Activated T-helper 1 cell treated with anti-CD3 and anti-CD28 coated beads, Interleukin-12 subunit alpha, Interleukin-12 subunit beta, Interleukin-2, Interleukin-4 antibody, amounts not matched to agents 30 ng/mL and 10 ng/mL and 1 ng/mL, durations not matched to agents 14 hours and 24 hours and 36 hours (primary cell): ENCODE measurements at regions not wholly inside any gene's neighbourhood (a gene's known extent, or its start where the extent isn't known, plus 50 kb on each side); places are given as distances from the start of the nearest gene placed in this dataset.

Experiments used
- DNase-seq: peaks from one replicate; pipeline ENCODE4 v3.0.0; 2021; ENCODE audit warnings: low spot score
- H3K27ac Mint-ChIP-seq: one replicate; pipeline ENCODE4 v1.8.0; 2021; ENCODE audit warnings: mild to moderate bottlenecking, mixed read lengths
- H3K27me3 Mint-ChIP-seq: one replicate; pipeline ENCODE4 v1.8.0; 2022; ENCODE audit warnings: mild to moderate bottlenecking, moderate library complexity, mixed read lengths; ENCODE audit not compliant: insufficient read depth
- H3K36me3 Mint-ChIP-seq: one replicate; pipeline ENCODE4 v1.8.0; 2021; ENCODE audit warnings: low read depth, mixed read lengths
- H3K4me1 Mint-ChIP-seq: one replicate; pipeline ENCODE4 v1.8.0; 2021; ENCODE audit warnings: low read depth, mixed read lengths
- H3K4me3 Mint-ChIP-seq: one replicate; pipeline ENCODE4 v1.8.0; 2021; ENCODE audit warnings: mild to moderate bottlenecking, moderate library complexity, mixed read lengths
- H3K9me3 Mint-ChIP-seq: one replicate; pipeline ENCODE4 v1.8.0; 2021; ENCODE audit warnings: mixed read lengths
- intact Hi-C: fragments of 100-400 bp; cut with micrococcal nuclease; formaldehyde crosslinking; loops from one replicate; pipeline ENCODE4 v1.15.1; 2024

GRCh38 chr12:61860451-61860850 lies 399.8 kb upstream of the USP15 start:
- H3K27ac Mint-ChIP-seq: no peak overlapping the region
- no peaks in the 10 kb centered on the region for H3K9me3 Mint-ChIP-seq
- H3K27me3 Mint-ChIP-seq: peaks cover 4% of the 10 kb centered on the region
- no peak overlapping the region for H3K4me3 Mint-ChIP-seq
- intact Hi-C loops: no loop called here
- no peak for DNase-seq
- no peaks in the 10 kb centered on the region for H3K36me3 Mint-ChIP-seq
- H3K4me1 Mint-ChIP-seq: no peaks in the 10 kb centered on the region

GRCh38 chr12:61862986-61863385 lies 397.2 kb upstream of the USP15 start:
- H3K4me1 Mint-ChIP-seq: no peaks in the 10 kb centered on the region
- intact Hi-C loops: no loop called here

DNA sequence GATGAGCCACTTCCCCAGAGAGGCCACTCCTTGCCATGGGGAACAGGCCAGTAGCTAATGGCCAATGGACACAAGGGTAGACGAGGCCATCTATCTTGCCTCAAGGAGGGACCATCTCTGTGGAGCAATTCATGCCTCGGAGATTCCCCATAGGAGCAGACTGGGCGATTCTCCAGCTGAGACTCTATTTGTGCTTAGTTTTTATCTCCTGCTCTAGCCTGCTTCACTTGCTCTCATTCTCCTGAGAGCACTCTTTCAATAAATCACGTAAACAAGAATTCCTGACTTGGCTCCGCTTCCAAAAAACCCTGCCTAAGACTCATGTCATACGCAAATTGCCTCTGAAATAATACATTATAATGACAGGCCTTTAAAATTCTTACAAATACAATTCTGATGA lies 396.4 kb upstream of the USP15 start:
- Mint-ChIP-seq H3K4me1 (no peaks in the 10 kb centered on the region), H3K36me3 (no peaks in the 10 kb centered on the region), H3K9me3 (no peaks in the 10 kb centered on the region), H3K4me3 (no peak overlapping the region), H3K27me3 (peaks cover 4% of the 10 kb centered on the region), H3K27ac (no peak overlapping the region)
- no peak for DNase-seq
- intact Hi-C loops: no loop called here

More at GRCh38 chr12:61862986-61863385, 397.2 kb upstream of the USP15 start:
- no peak for DNase-seq
- Mint-ChIP-seq H3K4me3 (no peak overlapping the region), H3K36me3 (no peaks in the 10 kb centered on the region), H3K9me3 (no peaks in the 10 kb centered on the region), H3K27ac (no peak overlapping the region), H3K27me3 (peaks cover 4% of the 10 kb centered on the region)

DNA sequence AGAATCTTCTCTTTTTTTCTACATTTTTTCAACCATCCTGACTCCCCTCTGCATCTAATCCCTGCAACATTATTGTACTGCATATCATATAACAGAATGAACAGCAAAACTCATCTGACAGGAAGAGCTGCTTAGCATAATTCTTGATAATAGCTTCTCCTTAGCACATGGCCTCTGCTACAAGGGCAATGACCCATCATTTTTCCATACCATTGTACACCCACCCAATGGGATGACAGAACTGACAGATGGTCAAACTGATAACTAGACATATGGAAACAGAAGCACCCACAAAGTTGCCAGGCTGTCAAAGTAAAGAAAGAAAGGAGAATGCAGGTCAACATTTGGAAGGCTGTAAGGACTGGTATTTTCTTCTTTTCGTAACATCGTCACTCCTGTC lies 390.4 kb upstream of the USP15 start:
- H3K27ac Mint-ChIP-seq: no peak overlapping the region
- no peak overlapping the region for H3K4me3 Mint-ChIP-seq
- peaks cover 3% of the 10 kb centered on the region for H3K9me3 Mint-ChIP-seq
- DNase-seq: no peak
- intact Hi-C loops: no loop called here
- peaks cover 2% of the 10 kb centered on the region for H3K27me3 Mint-ChIP-seq
- no peaks in the 10 kb centered on the region for H3K36me3 Mint-ChIP-seq
- H3K4me1 Mint-ChIP-seq: no peaks in the 10 kb centered on the region

DNA sequence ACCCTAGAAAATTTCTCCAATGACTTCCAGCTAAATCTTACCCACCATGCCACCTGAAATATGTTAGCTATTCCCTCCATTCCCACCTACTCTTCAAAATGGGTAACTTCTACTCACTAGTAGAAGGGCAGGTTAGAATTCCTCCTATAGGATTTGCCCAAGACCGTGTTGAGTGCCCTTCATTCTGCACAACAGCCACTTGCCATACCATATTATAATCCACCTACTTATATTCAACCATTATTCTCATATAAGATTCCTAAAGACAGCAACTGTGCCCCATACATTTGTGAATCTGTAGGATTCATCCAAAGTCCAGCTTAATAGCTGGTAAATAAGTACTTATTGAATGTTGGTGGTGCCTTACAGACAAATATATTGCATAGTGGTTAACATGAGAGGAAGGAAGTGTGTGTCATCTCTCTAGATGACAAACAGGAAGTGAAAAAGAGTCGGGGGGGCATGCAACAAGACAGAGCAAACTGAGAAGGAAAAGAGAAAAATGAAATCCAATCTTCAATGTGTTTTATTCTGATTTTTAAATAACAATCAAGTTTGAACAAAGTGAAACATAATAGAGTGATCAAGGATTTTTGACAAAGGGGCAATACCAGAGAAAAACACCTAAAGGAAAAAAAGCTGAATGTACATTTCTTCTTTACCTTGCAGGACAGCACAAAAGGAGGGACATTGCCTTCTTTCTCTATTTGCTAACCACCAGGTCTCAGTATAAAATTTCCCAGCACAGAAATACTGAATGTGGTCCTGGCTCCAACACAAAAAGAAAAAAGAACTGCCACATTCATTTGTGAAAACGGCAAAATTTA lies 389.3 kb upstream of the USP15 start:
- intact Hi-C loops: no loop called here
- no peaks in the 10 kb centered on the region for H3K4me1 Mint-ChIP-seq
- peaks cover 3% of the 10 kb centered on the region for H3K9me3 Mint-ChIP-seq
- H3K36me3 Mint-ChIP-seq: no peaks in the 10 kb centered on the region
- peak overlapping the region; percentile 62 for H3K27ac Mint-ChIP-seq
- no peak for DNase-seq
- H3K27me3 Mint-ChIP-seq: peaks cover 2% of the 10 kb centered on the region
- H3K4me3 Mint-ChIP-seq: peak overlapping the region; percentile 12

DNA sequence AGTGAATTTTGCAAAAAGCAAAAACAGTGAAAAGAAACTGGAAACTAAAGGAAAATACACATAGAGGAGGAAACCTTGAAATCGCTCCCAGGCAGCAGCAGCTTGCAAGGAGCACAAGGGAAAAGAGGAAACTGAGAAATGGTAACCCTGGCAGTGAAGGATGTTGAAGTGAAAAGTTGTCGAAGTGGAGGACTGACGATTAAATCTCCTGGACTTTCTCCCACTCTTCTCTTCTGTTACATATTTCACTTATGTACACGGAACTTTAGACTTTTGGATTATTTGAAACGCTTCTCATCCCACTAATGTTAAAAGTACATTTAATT lies 388.8 kb upstream of the USP15 start:
- H3K9me3 Mint-ChIP-seq: peaks cover 3% of the 10 kb centered on the region
- peak overlapping the region; percentile 12 for H3K4me3 Mint-ChIP-seq
- no peaks in the 10 kb centered on the region for H3K4me1 Mint-ChIP-seq
- no peak for DNase-seq
- peak overlapping the region; percentile 62 for H3K27ac Mint-ChIP-seq
- intact Hi-C loops: no loop called here
- peaks cover 2% of the 10 kb centered on the region for H3K27me3 Mint-ChIP-seq
- H3K36me3 Mint-ChIP-seq: no peaks in the 10 kb centered on the region

DNA sequence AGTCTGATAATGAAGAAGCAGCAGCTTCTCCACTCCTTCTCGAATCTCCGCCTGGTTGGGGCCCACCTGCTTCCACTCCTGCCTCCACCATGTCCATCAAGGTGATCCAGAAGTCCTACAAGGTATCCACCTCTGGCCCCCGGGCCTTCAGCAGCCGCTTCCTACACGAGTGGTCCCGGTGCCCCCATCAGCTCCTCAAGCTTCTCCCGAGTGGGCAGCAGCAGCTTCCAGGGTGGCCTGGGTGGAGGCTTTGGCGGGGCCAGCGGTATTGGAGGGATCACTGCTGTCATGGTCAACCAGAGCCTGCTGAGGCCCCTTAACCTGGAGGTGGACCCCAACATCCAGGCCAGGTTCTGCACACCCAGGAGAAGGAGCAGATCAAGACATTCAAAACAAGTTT lies 381.0 kb upstream of the USP15 start:
- H3K4me3 Mint-ChIP-seq: no peak overlapping the region
- intact Hi-C loops: no loop called here
- no peaks in the 10 kb centered on the region for H3K36me3 Mint-ChIP-seq
- no peaks in the 10 kb centered on the region for H3K4me1 Mint-ChIP-seq
- H3K27me3 Mint-ChIP-seq: peaks cover 2% of the 10 kb centered on the region
- DNase-seq: no peak
- H3K9me3 Mint-ChIP-seq: no peaks in the 10 kb centered on the region
- no peak overlapping the region for H3K27ac Mint-ChIP-seq

GRCh38 chr12:61880186-61880585 lies 380.0 kb upstream of the USP15 start:
- intact Hi-C loops: no loop called here
- no peak overlapping the region for H3K4me3 Mint-ChIP-seq
- H3K27me3 Mint-ChIP-seq: no peaks in the 10 kb centered on the region
- H3K27ac Mint-ChIP-seq: no peak overlapping the region
- H3K9me3 Mint-ChIP-seq: no peaks in the 10 kb centered on the region
- no peaks in the 10 kb centered on the region for H3K36me3 Mint-ChIP-seq
- H3K4me1 Mint-ChIP-seq: no peaks in the 10 kb centered on the region
- DNase-seq: no peak

- H3K36me3 Mint-ChIP-seq: no peaks in the 10 kb centered on the region
- intact Hi-C loops: no loop called here
- H3K27me3 Mint-ChIP-seq: peaks cover 2% of the 10 kb centered on the region
- H3K4me1 Mint-ChIP-seq: no peaks in the 10 kb centered on the region
- H3K9me3 Mint-ChIP-seq: peaks cover 3% of the 10 kb centered on the region
- DNase-seq: no peak
- no peak overlapping the region for H3K27ac Mint-ChIP-seq
- H3K4me3 Mint-ChIP-seq: no peak overlapping the region
These were observed 368.6 kb upstream of the USP15 start for GRCh38 chr12:61891632-61892031.

DNA sequence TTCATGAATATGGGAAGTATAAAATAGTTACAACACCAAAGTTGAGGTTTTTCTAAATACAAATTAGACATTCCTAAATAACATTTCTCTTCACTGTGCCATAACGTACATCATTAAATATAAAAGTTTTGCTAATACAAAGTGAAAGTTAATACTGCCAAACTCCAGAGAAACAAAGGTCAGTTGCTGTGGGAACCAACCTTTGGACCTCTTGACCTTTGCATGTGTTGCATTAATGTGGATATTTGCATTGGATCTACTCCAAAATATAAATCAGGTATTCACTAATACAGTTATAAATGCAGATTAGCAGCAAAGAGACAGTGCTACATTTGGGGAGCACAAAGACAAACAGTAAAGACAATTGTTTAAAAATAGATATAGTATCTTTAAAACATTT lies 366.0 kb upstream of the USP15 start:
- no peaks in the 10 kb centered on the region for H3K4me1 Mint-ChIP-seq
- H3K27me3 Mint-ChIP-seq: peaks cover 2% of the 10 kb centered on the region
- intact Hi-C loops: no loop called here
- H3K36me3 Mint-ChIP-seq: no peaks in the 10 kb centered on the region
- DNase-seq: no peak
- H3K27ac Mint-ChIP-seq: no peak overlapping the region
- peaks cover 6% of the 10 kb centered on the region for H3K9me3 Mint-ChIP-seq
- no peak overlapping the region for H3K4me3 Mint-ChIP-seq

- Mint-ChIP-seq H3K36me3 (no peaks in the 10 kb centered on the region), H3K9me3 (peaks cover 8% of the 10 kb centered on the region), H3K4me1 (no peaks in the 10 kb centered on the region), H3K27me3 (peaks cover 2% of the 10 kb centered on the region), H3K4me3 (no peak overlapping the region), H3K27ac (no peak overlapping the region)
- intact Hi-C loops: no loop called here
- DNase-seq: no peak
These were observed 363.8 kb upstream of the USP15 start for GRCh38 chr12:61896436-61896835.

GRCh38 chr12:61902403-61902802 lies 357.8 kb upstream of the USP15 start:
- Mint-ChIP-seq H3K4me3 (no peak overlapping the region), H3K27me3 (no peaks in the 10 kb centered on the region), H3K36me3 (no peaks in the 10 kb centered on the region), H3K27ac (no peak overlapping the region), H3K9me3 (peaks cover 8% of the 10 kb centered on the region), H3K4me1 (no peaks in the 10 kb centered on the region)
- no peak for DNase-seq
- intact Hi-C loops: no loop called here

GRCh38 chr12:61911113-61911512 lies 349.1 kb upstream of the USP15 start:
- Mint-ChIP-seq H3K4me1 (no peaks in the 10 kb centered on the region), H3K27ac (no peak overlapping the region), H3K9me3 (no peaks in the 10 kb centered on the region), H3K27me3 (no peaks in the 10 kb centered on the region), H3K36me3 (no peaks in the 10 kb centered on the region), H3K4me3 (no peak overlapping the region)
- DNase-seq: no peak
- intact Hi-C loops: no loop called here

GRCh38 chr12:61915420-61915819 lies 344.8 kb upstream of the USP15 start:
- no peak overlapping the region for H3K4me3 Mint-ChIP-seq

More at GRCh38 chr12:61915420-61915819, 344.8 kb upstream of the USP15 start:
- Mint-ChIP-seq H3K27me3 (no peaks in the 10 kb centered on the region), H3K36me3 (no peaks in the 10 kb centered on the region), H3K4me1 (no peaks in the 10 kb centered on the region), H3K27ac (no peak overlapping the region), H3K9me3 (no peaks in the 10 kb centered on the region)
- DNase-seq: no peak
- intact Hi-C loops: no loop called here
